22Rv1 (cell line): ENCODE measurements at regions not wholly inside any gene's neighbourhood (a gene's known extent, or its start where the extent isn't known, plus 50 kb on each side); places are given as distances from the start of the nearest gene placed in this dataset.

Experiments
- CTCF ChIP-seq: fragments of 450-650 bp; IDR thresholded peaks from 2 replicates; pipeline ENCODE4 v1.5.1; 2017; ENCODE audit warnings: mild to moderate bottlenecking
- ZFX ChIP-seq: fragments of 450-650 bp; IDR thresholded peaks from 2 replicates; pipeline ENCODE4 v1.6.1; 2017; ENCODE audit warnings: antibody characterized with exemption, borderline replicate concordance

DNA sequence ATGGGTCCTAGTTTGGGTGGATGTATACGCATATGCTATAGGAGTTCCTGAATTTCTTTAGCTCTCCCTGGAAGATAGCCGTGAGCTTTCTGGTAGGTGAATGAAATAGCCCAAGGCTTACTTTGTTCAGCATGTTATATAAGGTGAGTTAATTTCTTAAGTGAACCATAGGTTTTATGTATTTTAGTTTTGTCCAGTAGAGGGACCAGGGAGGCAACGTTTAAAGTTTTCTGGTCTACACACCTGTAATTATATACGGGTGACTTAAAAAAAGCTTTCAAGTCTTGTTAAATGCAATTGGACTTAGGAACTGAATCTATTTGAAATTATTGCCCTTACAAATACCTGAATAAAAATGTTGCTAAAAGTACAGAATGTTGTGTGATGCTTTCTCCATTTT lies 402.5 kb upstream of the DDX18 start:
- peak; percentile 13; the same call in 1 of the 2 replicates for TF ChIP-seq CTCF
- no peak for TF ChIP-seq ZFX
